HG03439 (cell line): ENCODE measurements at regions not wholly inside any gene's neighbourhood (a gene's known extent, or its start where the extent isn't known, plus 50 kb on each side); places are given as distances from the start of the nearest gene placed in this dataset.

Experiments
- ATAC-seq: cut with Tn5 transposase; IDR thresholded peaks from one replicate; pipeline ENCODE4 v1.9.1; 2021; ENCODE audit warnings: mild to moderate bottlenecking, moderate library complexity; ENCODE audit not compliant: unreplicated experiment

- no peak for ATAC-seq
Measured at GRCh38 chr4:114497116-114497515, 101.5 kb upstream of the UGT8 start.

GRCh38 chr4:114509340-114509739, 89.3 kb upstream of the UGT8 start:
- no peak for ATAC-seq

GRCh38 chr4:114512595-114513295, 85.9 kb upstream of the UGT8 start:
- ATAC-seq = no peak

GRCh38 chr4:114519368-114519767, 79.2 kb upstream of the UGT8 start:
- ATAC-seq = no peak

- no peak for ATAC-seq
Measured at GRCh38 chr4:114527170-114527569, 71.4 kb upstream of the UGT8 start.

- no peak for ATAC-seq
Measured at GRCh38 chr4:114527637-114528036, 71.0 kb upstream of the UGT8 start.

GRCh38 chr4:114535725-114536124, 62.9 kb upstream of the UGT8 start:
- no peak for ATAC-seq

- ATAC-seq = no peak
Measured at GRCh38 chr4:114537352-114537751, 61.3 kb upstream of the UGT8 start.

GRCh38 chr4:114538012-114538617, 60.5 kb upstream of the UGT8 start:
- no peak for ATAC-seq

GRCh38 chr4:114539985-114540384, 58.6 kb upstream of the UGT8 start:
- no peak for ATAC-seq

GRCh38 chr4:114547340-114548134, 51.1 kb upstream of the UGT8 start:
- no peak for ATAC-seq
